Posterior vena cava (tissue), 2 donors: ENCODE measurements at regions not wholly inside any gene's neighbourhood (a gene's known extent, or its start where the extent isn't known, plus 50 kb on each side); places are given as distances from the start of the nearest gene placed in this dataset.
"Not testable (repeated sequence)": the region's sequence is repeated elsewhere in the genome, so short reads cannot be mapped to it uniquely, and the experiment has no call there.

Experiments
- DNase-seq: peaks from one replicate; pipeline ENCODE4 v3.0.0-alpha.2; 2020; ENCODE audit warnings: low spot score
- intact Hi-C, 2 donors: fragments of 100-400 bp; cut with DNase I; formaldehyde crosslinking; loops; one replicate each; pipeline versions ENCODE4 v1.14.1 to v1.14.2; 2022 to 2023
- donor health status: DM: yes; HTN: yes; CAD: no.
- donor health status: DM: yes; HTN: yes; CAD: no.

DNA sequence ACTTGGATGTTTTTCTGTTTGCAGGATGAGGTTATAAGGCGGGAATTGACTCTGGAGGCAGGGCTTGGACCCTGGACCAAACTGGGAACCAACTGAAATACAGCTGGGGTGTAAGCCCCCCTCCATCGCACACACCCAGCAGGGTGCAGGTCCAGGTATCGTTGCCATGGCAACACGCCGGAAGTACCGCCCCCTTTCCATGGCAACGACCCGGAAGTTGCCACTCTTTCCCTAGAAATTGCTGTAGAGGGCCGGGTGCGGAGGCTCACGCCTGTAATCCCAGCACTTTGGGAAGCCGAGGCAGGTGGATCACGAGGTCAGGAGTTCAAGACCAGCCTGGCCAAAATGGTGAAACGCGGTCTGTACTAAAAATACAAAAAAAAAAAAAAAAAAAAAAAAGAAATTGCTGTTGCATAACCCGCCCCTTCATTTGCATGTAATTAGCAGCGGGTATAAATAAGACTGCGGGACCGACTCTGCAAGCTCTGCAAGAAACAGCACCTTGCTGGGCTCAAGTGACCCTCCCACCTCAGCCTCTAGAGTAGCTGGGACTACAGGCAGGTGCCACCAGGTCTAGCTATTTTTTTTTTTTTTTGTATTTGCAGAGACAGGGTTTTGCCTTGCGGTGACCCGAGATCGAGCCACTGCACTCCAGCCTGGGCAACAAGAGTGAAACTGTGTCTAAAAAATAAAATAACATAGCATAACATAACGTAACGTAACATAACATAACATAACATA, 139.6 kb downstream of the CRLF2 start:
- intact Hi-C loops, result no loop called here
- peak; percentile 58 for DNase-seq

DNA sequence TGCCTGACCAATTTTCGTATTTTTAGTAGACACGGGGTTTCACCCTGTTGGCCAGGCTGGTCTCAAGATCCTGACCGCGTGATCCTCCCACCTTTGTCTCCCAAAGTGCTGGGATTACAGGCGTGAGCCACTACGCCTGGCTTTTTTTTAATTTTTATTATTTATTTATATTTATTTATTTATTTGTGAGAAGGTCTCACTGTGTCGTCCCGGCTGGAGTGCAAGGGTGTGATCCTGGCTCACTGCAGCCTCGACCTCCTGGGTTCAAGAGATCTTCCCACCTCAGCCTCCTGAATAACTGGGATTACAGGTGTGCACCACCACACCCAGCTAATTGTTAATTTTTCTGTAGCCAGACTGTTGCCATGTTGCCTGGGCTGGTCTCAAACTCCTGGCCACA, 141.1 kb downstream of the CRLF2 start:
- intact Hi-C loops, result no loop called here
- peak; percentile 35 for DNase-seq

DNA sequence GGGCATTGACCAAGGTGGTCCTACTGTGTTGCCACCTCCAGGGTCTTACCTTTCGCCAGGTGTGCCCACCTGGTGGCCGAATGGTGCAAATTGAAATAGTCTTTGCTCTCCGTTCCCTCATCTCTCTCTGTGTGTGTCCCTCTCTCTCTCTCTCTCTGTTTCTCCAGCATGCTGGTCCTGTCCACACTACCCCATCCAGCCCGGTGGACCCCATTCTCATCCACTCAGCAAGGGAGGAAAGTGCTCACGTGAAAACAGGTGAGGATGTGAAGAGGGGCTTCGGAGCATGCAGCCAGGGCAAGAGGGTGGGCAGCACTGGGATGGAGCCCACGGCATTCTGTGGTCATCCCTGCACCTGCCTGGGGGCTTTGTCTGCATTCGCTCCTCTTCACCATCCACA, 150.1 kb downstream of the CRLF2 start:
- intact Hi-C loops, result no loop called here

DNA sequence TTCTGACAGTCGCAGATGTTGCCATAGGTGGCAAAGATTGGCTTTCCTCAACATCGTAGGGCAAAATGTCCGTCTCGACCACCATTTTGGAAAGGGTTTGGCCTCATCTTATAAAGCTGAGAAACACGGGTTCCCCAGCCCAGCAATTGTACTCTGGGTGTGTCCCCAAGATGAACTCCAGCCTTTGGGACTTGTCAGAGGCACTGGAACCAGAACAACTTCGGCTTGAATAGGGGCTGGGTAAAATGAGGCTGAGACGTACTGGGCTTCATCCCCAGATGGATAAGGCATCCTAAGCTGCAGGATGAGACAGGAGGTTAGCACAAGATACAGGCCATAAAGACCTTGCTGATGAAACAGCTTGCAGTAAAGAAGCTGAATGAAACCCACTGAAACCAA, 151.9 kb downstream of the CRLF2 start:
- intact Hi-C loops, result no loop called here
- DNase-seq, result peak; percentile 9

More for the DNA sequence above, 150.1 kb downstream of the CRLF2 start:
- DNase-seq, result peak; percentile 5

DNA sequence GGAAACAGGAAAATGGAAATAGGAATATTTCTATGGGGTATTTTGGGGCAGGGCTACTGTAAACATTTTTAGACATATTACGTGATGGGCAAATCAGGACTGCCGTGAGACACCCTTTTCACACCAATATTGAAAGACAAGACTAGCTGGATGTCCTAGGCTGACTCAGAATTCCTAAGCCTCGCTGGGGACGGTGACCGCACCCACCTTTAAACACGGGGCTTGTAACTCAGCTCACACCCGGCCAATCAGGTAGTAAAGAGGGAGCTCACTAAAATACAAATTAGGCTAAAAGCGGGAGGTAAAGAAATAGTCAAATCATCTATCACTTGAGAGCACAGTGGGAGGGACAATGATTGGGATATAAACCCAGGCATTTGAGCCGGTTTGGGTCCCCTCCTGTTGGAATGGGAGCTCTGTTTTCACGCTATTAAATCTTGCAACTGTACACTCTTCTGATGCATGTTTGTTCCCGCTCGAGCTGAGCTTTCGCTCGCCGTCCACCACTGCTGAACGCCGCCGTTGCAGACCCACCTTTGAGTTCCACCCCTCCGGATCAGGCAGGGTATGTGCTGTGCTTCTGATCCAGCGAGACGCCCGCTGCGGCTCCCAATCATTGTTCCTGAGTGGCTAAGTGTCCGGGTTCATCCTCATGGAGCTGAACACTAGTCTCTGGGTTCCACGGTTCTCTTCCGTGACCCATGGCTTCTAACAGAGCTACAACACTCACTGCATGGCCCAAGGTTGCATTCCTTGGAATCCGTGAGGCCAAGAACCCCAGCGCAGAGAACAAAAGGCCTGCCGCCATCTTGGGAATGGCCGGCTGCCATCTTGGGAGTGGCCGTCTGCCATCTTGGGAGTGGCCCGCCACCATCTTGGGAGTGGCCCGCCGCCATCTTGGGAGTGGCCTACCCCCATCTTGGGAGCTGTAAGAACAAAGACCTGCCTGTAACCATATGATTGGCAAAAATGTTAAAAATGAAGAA, 152.6 kb downstream of the CRLF2 start:
- peak; percentile 73 for DNase-seq
- intact Hi-C loops, result no loop called here

DNA sequence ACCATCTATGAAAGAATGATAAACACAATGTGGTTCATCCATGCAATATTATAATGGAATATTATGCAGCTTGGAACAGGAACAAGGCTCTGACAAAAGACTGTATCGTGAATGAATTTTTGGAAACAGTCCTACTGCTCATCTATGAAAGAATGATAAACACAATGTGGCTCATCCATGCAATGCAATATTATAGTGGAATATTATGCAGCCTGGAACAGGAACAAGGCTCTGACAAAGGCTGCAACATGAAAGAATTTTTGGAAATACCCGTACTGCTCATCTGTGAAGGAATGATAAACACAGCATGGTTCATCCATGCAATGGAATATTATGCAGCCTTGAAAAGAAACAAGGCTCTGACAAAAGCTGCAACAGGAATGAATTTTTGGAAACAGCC, 158.8 kb downstream of the CRLF2 start:
- DNase-seq, intact Hi-C loops: not testable (repeated sequence)

DNA sequence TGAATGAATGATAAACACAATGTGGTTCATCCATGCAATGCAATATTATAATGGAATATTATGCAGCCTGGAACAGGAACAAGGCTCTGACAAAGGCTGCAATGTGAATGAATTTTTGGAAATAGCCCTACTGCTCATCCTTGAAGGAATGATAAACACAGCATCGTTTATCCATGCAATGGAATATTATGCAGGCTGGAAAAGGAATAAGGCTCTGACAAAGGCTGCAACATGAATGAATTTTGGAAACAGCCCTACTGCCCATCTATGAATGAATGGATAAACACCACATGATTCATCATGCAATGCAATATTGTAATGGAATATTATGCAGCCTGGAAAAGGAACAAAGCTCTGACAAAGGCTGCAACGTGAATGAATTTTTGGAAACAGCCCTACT, 159.4 kb downstream of the CRLF2 start:
- intact Hi-C loops, result no loop called here
- DNase-seq, result no peak

DNA sequence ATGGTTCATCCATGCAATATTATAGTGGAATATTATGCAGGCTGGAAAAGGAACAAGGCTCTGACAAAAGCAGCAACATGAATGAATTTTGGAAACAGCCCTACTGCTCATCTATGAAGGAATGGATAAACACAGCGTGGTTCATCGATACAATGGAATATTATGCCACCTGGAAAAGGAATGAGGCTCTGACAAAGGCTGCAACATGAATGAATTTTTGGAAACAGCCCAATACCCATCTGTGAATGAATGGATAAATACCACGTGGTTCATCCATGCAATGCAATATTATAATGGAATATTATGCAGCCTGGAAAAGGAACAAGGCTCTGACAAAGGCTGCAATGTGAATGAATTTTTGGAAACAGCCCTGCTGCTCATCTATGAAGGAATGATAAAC, 160.4 kb downstream of the CRLF2 start:
- intact Hi-C loops, result no loop called here
- no peak for DNase-seq

DNA sequence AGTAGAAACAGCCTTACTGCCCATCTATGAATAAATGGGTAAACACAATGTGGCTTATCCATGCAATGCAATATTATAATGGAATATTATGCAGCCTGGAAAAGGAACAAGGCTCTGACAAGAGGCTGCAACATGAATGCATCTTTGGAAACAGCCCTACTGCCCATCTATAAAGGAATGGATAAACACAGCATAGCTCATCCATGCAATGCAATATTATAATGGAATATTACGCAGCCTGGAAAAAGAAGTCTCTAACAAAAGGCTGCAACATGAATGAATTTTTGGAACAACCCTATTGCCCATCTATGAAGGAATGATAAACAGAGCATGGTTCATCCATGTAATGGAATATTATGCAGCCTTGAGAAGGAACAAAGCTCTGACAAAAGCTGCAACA, 161.0 kb downstream of the CRLF2 start:
- intact Hi-C loops, result no loop called here
- no peak for DNase-seq

DNA sequence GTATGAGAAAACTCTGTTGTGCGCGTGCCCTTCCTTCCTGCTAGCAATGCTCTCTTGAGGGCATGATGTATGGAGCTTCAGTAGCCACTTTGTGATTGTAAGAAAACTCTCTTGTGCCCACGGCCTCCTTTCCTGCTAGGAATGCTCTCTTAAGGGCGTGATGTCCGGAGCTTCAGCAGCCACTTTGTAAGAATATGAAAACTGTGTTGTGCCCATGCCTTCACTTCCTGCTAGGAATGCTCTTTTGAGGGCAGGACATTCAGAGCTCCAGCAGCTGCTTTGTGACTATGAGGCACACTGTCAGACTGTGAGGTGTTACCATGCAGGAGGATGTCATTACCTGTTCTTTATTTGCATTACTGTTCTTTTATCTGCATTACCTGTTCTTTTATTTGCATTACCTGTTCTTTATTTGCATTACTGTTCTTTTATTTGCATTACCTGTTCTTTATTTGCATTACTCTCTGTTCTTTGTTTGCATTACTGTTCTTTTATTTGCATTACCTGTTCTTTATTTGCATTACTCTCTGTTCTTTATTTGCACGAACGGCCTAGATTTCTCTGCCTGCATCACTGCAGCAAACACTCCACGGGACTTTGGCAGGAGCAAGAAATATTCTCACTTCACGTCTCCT, 166.7 kb downstream of the CRLF2 start:
- DNase-seq, result peak; percentile 31
- intact Hi-C loops, result no loop called here

DNA sequence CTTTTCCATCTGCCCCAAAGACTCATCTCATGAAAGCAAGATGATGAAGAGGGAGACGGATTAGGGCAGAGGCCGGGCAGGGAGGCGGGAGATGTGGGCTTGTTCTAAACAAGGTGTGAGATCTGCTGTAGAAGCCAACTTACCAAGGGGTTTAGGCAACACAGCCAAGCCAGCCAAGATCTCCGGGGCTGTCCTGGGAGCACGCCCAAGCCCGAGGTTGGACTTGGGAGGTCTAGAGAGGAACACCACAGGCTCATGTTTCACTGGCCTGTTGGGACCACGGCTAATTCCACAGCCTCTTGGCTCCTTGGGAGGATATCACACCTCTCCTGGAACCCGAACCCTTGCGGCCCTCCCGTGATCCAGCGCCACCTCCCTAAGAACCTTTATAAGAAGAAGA, 171.4 kb downstream of the CRLF2 start:
- intact Hi-C loops, result no loop called here
- DNase-seq, result peak; percentile 40

DNA sequence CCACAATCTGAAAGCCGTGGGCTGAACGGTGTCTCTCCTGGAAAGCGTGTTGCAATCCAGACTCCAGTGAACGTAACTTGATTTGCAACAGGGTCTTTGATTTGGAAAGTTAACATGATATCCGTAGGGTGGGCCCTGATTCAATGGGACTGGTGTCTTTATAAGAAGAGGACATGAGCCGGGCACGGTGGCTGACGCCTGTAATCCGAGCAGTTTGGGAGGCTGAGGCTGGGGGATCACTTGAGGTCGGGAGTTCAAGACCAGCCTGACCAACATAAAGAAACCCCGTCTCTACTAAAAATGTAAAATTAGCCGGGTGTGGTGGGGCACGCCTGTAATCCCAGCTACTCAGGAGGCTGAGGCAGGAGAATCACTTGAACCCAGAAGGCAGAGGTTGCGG, 176.5 kb downstream of the CRLF2 start:
- intact Hi-C loops, result loop anchor here in 1 of 2 donors (5.0 kb wide), 1 partner anchor 376 kb away; no protein-coding TSS in a partner anchor
- peak; percentile 53 for DNase-seq

DNA sequence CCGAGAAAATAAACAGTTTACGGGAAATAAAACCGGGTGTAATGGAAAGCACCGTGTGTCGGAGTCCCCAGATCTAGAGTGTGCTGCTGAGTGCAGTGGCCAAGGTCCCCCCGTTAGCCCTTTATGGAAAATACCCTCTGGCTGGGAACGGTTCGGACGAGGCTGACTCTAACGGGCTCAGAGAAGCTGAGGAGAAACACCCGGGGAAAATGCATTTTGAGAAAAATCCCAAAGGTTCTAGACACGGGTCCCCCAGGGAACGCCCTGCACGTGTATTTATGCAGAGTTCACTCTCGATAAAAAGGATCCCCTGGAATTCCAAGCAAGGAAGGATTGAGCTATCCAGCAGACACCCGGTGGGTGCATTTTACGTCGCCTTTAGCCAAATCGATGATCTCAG, 177.2 kb downstream of the CRLF2 start:
- DNase-seq, result peak; percentile 56
- intact Hi-C loops, result loop anchor here in 1 of 2 donors (5.0 kb wide), 1 partner anchor 377 kb away; no protein-coding TSS in a partner anchor

DNA sequence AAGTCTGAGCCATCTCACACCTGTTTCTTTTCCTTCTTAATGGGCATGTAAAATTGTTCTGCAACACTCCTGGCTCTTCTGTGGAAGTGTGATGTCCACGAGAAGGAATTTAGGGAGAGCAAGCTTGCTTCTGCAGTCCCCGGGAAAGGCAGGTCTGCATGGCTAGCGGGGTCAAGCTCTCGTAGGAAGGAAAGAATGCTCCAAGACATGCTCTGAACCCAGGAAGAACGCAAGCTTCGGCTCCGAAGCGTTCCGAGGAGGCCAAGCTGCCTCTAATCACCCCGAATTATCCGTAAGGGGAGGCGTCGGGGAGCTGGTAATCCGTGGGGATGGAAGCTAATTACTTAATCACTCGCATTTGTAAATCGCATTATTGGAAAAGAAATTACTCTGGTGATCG, 177.7 kb downstream of the CRLF2 start:
- peak; percentile 8 for DNase-seq
- intact Hi-C loops, result loop anchor here in 1 of 2 donors (5.0 kb wide), 1 partner anchor 378 kb away; no protein-coding TSS in a partner anchor

DNA sequence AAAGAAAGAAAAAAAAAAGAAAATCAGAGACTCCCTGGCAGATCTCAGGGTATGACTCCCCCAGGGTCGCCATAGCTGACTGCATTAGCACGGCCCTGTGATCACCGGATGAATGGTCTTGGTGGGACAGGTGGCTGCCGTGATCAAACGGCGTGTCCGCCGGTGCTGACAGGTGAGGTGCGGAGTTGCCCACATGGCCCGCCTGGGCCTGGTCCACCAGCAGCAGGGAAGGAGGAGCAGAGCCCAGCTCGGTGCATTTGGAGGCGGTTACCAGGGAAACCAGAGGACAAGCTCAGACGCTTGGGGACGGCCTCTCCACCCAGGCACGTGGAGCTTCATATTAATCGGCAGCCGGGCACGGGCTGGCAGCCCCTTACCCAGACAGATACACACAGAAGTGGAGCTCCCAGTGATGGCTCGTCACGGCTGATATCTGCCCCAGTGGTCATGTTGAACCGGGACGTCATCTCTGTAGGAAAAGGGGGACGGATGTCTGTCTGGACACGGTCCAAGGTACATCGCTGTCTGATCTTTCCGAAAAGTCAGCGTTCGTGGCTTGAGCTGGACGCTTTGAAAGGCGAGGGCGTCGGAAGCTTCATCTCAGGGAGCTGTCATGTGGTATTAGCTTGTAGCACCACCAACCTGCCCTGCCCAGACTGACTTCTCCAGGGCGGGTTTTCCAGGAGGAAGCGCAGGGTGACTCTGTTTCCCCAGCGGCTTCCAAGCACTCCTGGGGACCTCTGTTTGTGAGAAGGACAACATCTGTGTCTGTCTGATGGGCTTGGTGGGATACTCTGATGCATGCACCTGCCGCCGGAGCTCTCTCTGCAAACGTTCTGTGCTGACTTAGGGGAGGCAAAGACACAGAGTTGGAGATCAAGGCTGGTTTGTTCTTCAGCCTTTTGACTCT, 180.7 kb downstream of the CRLF2 start:
- no peak for DNase-seq

DNA sequence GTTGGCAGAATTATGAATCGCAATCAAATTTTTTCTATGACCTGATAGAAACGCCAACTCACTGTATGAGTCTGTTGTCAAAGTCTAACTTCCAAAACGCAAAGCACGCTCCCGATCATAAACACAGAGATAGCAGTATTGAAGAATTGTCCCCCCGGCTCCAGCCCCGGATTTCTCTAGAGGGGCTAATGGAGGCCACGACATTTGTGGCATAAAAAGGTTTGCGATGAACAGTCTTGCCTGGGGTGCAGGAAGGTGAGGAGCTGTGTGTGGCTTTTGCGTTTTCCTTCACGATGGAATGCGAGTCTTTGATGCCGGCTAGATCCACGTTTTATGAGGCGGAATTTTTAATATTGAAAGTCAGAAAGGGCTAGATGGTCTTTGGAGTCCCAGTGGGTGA, 183.0 kb downstream of the CRLF2 start:
- intact Hi-C loops, result no loop called here

More for the DNA sequence above, 180.7 kb downstream of the CRLF2 start:
- intact Hi-C loops, result no loop called here

DNA sequence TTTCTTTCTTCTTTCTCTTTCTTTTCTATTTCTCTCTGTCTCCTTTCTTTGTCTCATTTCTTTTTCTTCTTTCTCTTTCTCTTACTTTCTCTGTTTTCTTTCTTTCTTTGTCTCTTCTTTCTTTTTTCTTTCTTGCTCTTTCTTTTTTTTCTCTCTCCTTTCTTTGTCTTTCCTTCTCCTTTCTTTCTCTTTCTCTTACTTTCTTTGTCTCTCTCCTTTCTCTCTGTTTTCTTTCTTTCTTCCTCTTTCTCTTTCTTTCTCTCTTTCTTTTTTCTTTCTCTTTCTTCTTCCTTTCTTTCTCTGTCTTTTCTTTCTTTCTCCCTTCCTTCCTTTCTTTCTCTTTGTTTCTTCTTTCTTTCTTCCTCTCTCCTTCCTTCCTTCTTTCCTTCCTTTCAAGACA, 184.8 kb downstream of the CRLF2 start:
- intact Hi-C loops, result no loop called here
- DNase-seq, result no peak

More for the DNA sequence above, 183.0 kb downstream of the CRLF2 start:
- no peak for DNase-seq

DNA sequence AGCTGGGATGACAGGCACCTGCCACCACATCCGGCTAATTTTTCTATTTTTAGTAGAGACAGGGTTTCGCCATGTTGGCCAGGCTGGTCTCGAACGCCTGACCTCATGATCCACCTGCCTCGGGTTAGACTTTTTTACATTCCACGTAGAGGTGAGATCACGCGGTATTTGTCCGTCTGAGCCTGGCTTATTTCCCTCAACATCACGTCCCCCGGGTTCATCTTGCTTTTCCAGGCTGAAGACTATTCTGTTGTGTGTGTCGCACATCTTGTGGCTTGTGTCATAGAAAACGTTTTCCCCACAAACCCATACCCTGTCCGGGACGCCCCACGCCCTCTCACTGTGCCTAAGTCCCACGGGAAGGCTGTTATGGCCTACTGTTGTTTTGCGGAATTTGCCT, 185.3 kb downstream of the CRLF2 start:
- no peak for DNase-seq
- intact Hi-C loops, result no loop called here
